GM12864 (cell line): ENCODE measurements at regions not wholly inside any gene's neighbourhood (a gene's known extent, or its start where the extent isn't known, plus 50 kb on each side); places are given as distances from the start of the nearest gene placed in this dataset.
"Not testable (repeated sequence)": the region's sequence is repeated elsewhere in the genome, so short reads cannot be mapped to it uniquely, and the experiment has no call there.

Experiments used
- DNase-seq: peaks from one replicate; pipeline ENCODE4 v3.0.0-alpha.2; 2011; ENCODE audit warnings: low read depth
- H3K4me3 ChIP-seq: 2 replicates; pipeline ENCODE4 v1.5.1; 2011; ENCODE audit warnings: mild to moderate bottlenecking, low read depth, low read length, control low read depth
- TF ChIP-seq, protein P1 (sequence below): IDR thresholded peaks from 2 replicates; pipeline ENCODE4 v1.5.1; 2011; ENCODE audit warnings: low read depth, mild to moderate bottlenecking, moderate library complexity, low read length, control low read depth, inconsistent platforms; ENCODE audit errors: missing control alignments

DNA sequence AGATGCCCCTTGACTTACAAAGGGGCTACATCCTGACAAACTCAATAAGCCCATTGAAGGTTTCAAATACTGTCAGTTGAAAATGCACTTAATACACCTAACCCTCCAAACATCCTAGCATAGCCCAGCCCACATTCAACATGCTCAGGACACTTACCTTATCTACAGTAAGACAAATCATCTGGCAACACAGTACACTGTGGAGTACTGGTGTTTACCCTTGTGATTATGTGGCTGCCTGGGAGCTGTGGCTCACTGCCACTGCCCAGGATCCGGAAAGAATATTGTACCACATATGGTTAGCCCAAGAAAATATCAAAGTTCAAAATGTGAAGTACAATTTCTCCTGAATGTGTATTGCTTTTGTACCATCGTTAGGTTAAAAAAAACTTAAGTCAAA, 562.2 kb downstream of the HTR1A start:
- DNase-seq = no peak
- H3K4me3 ChIP-seq = no peak overlapping the region
- TF ChIP-seq, protein P1, sequence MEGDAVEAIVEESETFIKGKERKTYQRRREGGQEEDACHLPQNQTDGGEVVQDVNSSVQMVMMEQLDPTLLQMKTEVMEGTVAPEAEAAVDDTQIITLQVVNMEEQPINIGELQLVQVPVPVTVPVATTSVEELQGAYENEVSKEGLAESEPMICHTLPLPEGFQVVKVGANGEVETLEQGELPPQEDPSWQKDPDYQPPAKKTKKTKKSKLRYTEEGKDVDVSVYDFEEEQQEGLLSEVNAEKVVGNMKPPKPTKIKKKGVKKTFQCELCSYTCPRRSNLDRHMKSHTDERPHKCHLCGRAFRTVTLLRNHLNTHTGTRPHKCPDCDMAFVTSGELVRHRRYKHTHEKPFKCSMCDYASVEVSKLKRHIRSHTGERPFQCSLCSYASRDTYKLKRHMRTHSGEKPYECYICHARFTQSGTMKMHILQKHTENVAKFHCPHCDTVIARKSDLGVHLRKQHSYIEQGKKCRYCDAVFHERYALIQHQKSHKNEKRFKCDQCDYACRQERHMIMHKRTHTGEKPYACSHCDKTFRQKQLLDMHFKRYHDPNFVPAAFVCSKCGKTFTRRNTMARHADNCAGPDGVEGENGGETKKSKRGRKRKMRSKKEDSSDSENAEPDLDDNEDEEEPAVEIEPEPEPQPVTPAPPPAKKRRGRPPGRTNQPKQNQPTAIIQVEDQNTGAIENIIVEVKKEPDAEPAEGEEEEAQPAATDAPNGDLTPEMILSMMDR = no peak

DNA sequence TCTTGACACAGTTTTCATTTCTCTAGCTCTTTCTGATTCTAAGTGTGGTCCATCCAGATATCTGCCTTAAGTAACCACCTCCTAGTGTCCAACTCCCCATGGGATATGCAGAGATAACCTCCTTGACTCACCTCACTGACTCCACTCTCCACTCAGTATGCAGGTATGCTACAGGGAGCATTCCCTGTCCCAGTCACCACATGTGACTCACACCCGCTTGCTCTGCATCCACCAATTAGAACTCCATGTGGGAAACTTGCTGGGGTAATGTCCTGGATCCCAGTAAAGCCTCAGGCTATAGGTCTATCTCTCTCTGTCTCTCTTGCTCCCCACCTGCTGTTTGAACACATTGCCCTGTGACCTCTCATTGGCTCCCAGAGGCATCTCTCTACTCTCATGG, 563.9 kb downstream of the HTR1A start:
- DNase-seq = no peak
- H3K4me3 ChIP-seq = no peak overlapping the region
- TF ChIP-seq, protein P1 = no peak

DNA sequence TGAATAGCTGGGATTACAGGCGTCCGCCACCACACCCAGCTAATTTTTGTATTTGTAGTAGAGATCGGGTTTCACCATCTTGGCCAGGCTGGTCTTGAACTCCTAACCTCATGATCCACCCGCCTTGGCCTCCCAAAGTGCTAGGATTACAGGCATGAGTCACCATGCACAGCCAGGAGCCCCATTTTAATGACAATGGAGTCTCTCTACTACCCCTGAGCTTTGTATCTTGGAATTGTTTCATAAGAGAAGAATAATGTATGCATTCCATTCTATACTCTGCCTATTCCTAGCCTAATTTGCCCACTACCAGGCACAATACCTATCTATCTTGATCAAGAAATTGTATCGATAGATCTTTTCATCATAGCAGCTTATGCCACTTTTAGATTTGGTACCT, 574.1 kb downstream of the HTR1A start:
- not testable (repeated sequence) for H3K4me3 ChIP-seq, DNase-seq

DNA sequence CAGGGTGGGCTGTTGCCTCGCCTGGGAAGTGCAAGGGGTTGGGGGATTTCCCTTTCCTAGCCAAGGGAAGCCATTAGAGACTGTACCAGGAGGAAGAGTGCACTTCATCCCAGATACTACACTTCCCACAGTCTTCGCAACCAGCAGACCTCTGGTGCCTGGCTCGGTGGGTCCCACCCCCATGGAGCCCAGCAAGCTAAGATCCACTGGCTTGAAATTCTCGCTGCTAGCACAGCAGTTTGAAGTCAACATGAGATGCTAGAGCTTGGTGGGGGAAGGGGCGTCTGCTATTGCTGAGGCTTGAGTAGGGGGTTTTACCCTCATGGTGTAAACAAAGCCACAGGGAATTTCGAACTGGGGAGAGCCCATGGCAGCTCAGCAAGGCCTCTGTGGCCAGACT, 586.4 kb downstream of the HTR1A start:
- TF ChIP-seq, protein P1 = no peak
- H3K4me3 ChIP-seq = no peak overlapping the region
- no peak for DNase-seq

DNA sequence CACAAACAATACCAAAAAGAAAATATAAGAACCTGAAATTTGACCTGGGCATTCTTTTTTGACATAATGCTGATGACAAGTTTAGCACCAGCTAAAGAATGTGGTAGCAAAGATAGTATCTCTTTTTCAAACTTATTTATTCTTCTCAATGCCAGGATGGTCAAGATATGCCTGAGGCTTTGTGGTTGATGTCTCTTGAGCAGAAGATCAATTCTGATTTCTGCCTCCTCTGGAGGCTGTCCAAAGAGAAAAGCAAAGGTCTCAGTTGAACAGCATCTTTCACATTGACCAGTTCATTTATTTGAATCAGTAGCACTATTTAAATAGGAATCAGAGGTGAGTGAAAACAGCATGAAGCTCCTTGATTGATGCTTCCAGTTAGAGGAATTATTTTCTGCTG, 588.2 kb downstream of the HTR1A start:
- no peak overlapping the region for H3K4me3 ChIP-seq
- DNase-seq = no peak
- TF ChIP-seq, protein P1 = no peak

DNA sequence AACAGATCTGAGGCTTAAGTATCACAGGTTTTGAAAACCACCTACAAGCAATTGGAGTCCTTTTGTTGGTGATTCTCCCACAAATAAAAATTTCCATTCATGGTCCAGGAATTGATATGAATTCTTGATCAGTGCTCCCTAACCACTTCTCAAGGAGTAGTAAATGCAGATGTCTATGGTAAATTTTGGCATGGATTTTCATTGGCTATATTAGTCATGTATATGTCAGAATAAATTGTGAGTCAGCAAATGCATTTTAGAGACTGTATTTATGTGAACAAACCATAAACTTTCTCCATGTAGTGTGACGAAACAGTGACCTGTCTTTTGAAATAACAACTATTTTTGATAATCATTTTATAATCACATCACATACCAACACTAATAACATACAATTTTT, 611.1 kb downstream of the HTR1A start:
- no peak for DNase-seq
- H3K4me3 ChIP-seq = no peak overlapping the region
- TF ChIP-seq, protein P1 = no peak

DNA sequence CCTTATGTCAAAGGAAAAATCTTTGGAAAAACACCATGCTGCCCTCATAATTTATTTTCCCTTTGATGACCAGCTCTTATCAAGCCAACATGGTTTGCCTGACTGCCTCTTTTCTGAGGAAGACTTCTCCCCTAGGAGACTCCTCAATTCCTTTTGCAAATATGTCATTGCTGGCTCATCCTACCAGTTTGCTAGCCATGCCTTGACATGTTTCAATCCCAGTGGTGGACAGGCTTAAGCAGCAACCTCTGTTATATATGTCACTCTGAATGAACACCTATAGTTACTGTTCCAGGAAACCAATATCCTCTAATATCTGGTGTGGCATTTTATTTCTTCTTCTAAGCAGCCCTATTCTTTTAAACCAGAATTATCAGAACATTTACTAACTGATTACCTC, 615.8 kb downstream of the HTR1A start:
- TF ChIP-seq, protein P1 = no peak
- DNase-seq = no peak
- no peak overlapping the region for H3K4me3 ChIP-seq

DNA sequence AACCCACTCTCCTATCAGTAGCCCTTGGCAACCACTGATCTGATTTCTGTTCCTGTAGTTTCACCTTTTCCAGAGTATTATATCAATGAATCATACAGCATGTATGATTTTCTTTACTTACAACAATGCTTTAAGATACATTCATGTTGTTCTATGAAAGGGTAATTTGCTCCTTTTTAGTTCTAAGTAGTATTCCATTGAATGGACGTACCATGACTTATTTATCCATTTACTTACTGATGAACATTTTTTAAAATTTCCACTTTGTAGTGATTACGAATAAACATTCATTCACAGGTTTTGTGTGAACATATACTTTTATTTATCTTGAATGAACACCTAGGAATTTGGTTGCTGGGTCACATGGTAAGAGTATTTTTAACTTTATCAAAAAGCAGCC, 620.8 kb downstream of the HTR1A start:
- DNase-seq = no peak
- TF ChIP-seq, protein P1 = no peak
- H3K4me3 ChIP-seq = no peak overlapping the region
